HEK293 (cell line): ENCODE measurements at regions not wholly inside any gene's neighbourhood (a gene's known extent, or its start where the extent isn't known, plus 50 kb on each side); places are given as distances from the start of the nearest gene placed in this dataset.

ENCODE experiments used
- BCL11A ChIP-seq: fragments of 450-650 bp; formaldehyde crosslinking; IDR thresholded peaks from 2 replicates; pipeline ENCODE4 v1.5.1; 2016; ENCODE audit warnings: low read depth, missing biosample characterization, missing genetic modification characterization
- BCL11B ChIP-seq: fragments of 450-650 bp; formaldehyde crosslinking; IDR thresholded peaks from 2 replicates; pipeline ENCODE4 v1.5.1; 2016; ENCODE audit warnings: low read depth, missing biosample characterization, missing genetic modification characterization
- GLI2 ChIP-seq: fragments of 450-650 bp; formaldehyde crosslinking; IDR thresholded peaks from 2 replicates; pipeline ENCODE4; 2017; ENCODE audit warnings: missing biosample characterization, missing genetic modification characterization, low read depth, borderline replicate concordance
- GLI4 ChIP-seq: fragments of 450-650 bp; formaldehyde crosslinking; IDR thresholded peaks from 2 replicates; pipeline ENCODE4 v1.5.1; 2016; ENCODE audit warnings: missing biosample characterization, missing genetic modification characterization
- MEIS1 ChIP-seq: sonication (generic); formaldehyde crosslinking; IDR thresholded peaks from 2 replicates; pipeline ENCODE4 v1.8.1; 2022; ENCODE audit warnings: missing genetic modification reagents, mild to moderate bottlenecking, borderline replicate concordance
- OVOL3 ChIP-seq: fragments of 450-650 bp; formaldehyde crosslinking; IDR thresholded peaks from 2 replicates; pipeline ENCODE4 v1.5.1; 2016; ENCODE audit warnings: missing biosample characterization, missing genetic modification characterization
- SALL2 ChIP-seq: fragments of 450-650 bp; formaldehyde crosslinking; IDR thresholded peaks from 2 replicates; pipeline ENCODE4 v1.5.0; 2017; ENCODE audit warnings: missing biosample characterization, mild to moderate bottlenecking, missing genetic modification characterization, borderline replicate concordance
- SP3 ChIP-seq: fragments of 450-650 bp; formaldehyde crosslinking; IDR thresholded peaks from 2 replicates; pipeline ENCODE4 v1.5.1; 2016; ENCODE audit warnings: missing biosample characterization, missing genetic modification characterization
- YY1 ChIP-seq: fragments of 450-650 bp; formaldehyde crosslinking; IDR thresholded peaks from 2 replicates; pipeline ENCODE4 v1.5.1; 2018; ENCODE audit warnings: missing biosample characterization, missing genetic modification characterization
- YY2 ChIP-seq: fragments of 450-650 bp; formaldehyde crosslinking; IDR thresholded peaks from 2 replicates; pipeline ENCODE4 v1.5.1; 2016; ENCODE audit warnings: missing biosample characterization, missing genetic modification characterization
- ZNF132 ChIP-seq: fragments of 450-650 bp; formaldehyde crosslinking; IDR thresholded peaks from 2 replicates; pipeline ENCODE4 v1.5.1; 2017; ENCODE audit warnings: missing biosample characterization, missing genetic modification characterization, borderline replicate concordance
- ZNF133 ChIP-seq: fragments of 450-650 bp; formaldehyde crosslinking; IDR thresholded peaks from 2 replicates; pipeline ENCODE4 v1.5.1; 2016; ENCODE audit warnings: missing biosample characterization, missing genetic modification characterization
- ZNF138 ChIP-seq: fragments of 450-650 bp; formaldehyde crosslinking; IDR thresholded peaks from 2 replicates; pipeline ENCODE4 v1.5.1; 2016; ENCODE audit warnings: missing biosample characterization, missing genetic modification characterization, borderline replicate concordance
- ZNF140 ChIP-seq: fragments of 450-650 bp; formaldehyde crosslinking; IDR thresholded peaks from 2 replicates; pipeline ENCODE4 v1.5.1; 2016; ENCODE audit warnings: missing biosample characterization, missing genetic modification characterization
- ZNF202 ChIP-seq: fragments of 450-650 bp; formaldehyde crosslinking; IDR thresholded peaks from 2 replicates; pipeline ENCODE4 v1.5.1; 2016; ENCODE audit warnings: missing biosample characterization, missing genetic modification characterization, borderline replicate concordance
- ZNF223 ChIP-seq: fragments of 450-650 bp; formaldehyde crosslinking; IDR thresholded peaks from 2 replicates; pipeline ENCODE4 v1.5.1; 2016; ENCODE audit warnings: missing biosample characterization, missing genetic modification characterization
- ZNF398 ChIP-seq: fragments of 450-650 bp; formaldehyde crosslinking; IDR thresholded peaks from 2 replicates; pipeline ENCODE4 v1.5.1; 2017; ENCODE audit warnings: missing biosample characterization, missing genetic modification characterization
- ZNF48 ChIP-seq: fragments of 450-650 bp; formaldehyde crosslinking; IDR thresholded peaks from 2 replicates; pipeline ENCODE4 v1.5.1; 2016; ENCODE audit warnings: missing biosample characterization, missing genetic modification characterization
- ZNF560 ChIP-seq: fragments of 450-650 bp; formaldehyde crosslinking; IDR thresholded peaks from 2 replicates; pipeline ENCODE4 v1.5.1; 2017; ENCODE audit warnings: missing biosample characterization, missing genetic modification characterization, borderline replicate concordance
- ZNF585B ChIP-seq: fragments of 450-650 bp; formaldehyde crosslinking; IDR thresholded peaks from 2 replicates; pipeline ENCODE4 v1.5.1; 2016; ENCODE audit warnings: missing biosample characterization, missing genetic modification characterization
- ZNF610 ChIP-seq: fragments of 450-650 bp; formaldehyde crosslinking; IDR thresholded peaks from 2 replicates; pipeline ENCODE4 v1.5.1; 2016; ENCODE audit warnings: missing biosample characterization, missing genetic modification characterization, borderline replicate concordance
- ZNF670 ChIP-seq: fragments of 450-650 bp; formaldehyde crosslinking; IDR thresholded peaks from 2 replicates; pipeline ENCODE4 v1.5.1; 2016; ENCODE audit warnings: missing biosample characterization, missing genetic modification characterization, low read depth
- ZNF843 ChIP-seq: fragments of 450-650 bp; formaldehyde crosslinking; IDR thresholded peaks from 2 replicates; pipeline ENCODE4 v1.5.1; 2016; ENCODE audit warnings: missing biosample characterization, missing genetic modification characterization
- ZSCAN23 ChIP-seq: fragments of 450-650 bp; formaldehyde crosslinking; IDR thresholded peaks from 2 replicates; pipeline ENCODE4 v1.5.1; 2016; ENCODE audit warnings: missing biosample characterization, missing genetic modification characterization
- TF ChIP-seq, protein P1 (sequence below): fragments of 450-650 bp; IDR thresholded peaks from 2 replicates; pipeline ENCODE4 v1.5.1; 2018; ENCODE audit warnings: missing biosample characterization, mild to moderate bottlenecking, missing genetic modification characterization
- TF ChIP-seq, protein P2 (sequence below): fragments of 450-650 bp; formaldehyde crosslinking; IDR thresholded peaks from 2 replicates; pipeline ENCODE4 v1.5.1; 2017; ENCODE audit warnings: missing biosample characterization, missing genetic modification characterization
- TF ChIP-seq, protein P3 (sequence below): fragments of 450-650 bp; formaldehyde crosslinking; IDR thresholded peaks from 2 replicates; pipeline ENCODE4 v1.5.1; 2016; ENCODE audit warnings: missing biosample characterization, missing genetic modification characterization
- TF ChIP-seq, protein P4 (sequence below): fragments of 450-650 bp; formaldehyde crosslinking; IDR thresholded peaks from 2 replicates; pipeline ENCODE4 v1.5.1; 2016; ENCODE audit warnings: missing biosample characterization, missing genetic modification characterization, borderline replicate concordance

DNA sequence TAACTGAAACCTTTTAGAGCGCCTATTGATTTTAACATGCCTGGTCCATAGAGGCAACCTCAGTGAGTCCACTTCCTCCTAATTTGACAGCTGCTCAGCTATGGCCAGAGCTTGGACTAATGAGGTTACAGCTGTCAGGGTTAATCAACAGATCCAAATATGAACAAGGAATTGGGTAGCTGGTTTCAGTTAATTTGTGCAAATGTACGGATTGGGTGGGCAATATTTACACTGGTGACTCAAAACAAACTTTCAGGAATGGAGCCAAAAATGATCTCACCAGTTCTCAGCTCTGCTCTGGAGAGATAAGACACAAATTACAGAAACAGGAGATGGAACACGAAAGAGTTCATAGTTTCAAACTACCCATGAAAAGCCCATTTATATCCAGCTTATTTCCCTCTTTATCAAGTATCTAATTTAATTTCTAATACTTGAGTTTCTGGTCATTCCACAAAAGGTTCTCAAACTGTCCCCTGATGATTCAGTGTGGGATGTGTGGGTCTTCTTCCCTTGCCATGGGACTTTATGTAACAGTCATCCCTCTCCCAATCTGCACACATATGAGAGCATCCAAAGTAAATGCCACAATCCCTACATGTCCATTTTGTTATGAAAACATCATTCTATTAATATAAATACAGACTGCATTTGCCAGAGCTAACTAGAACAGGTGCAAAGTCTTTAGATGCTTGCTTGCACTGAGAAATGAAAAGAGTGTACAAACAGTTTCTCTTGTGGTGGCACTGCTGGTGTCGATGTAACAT, 149.9 kb downstream of the RPS12 start (continued):
- TF ChIP-seq ZNF132 (tag by site-specific recombination), result no peak
- no peak for TF ChIP-seq ZNF138 (tag by site-specific recombination)
- no peak for TF ChIP-seq OVOL3 (tag by site-specific recombination)
- TF ChIP-seq, protein P1, sequence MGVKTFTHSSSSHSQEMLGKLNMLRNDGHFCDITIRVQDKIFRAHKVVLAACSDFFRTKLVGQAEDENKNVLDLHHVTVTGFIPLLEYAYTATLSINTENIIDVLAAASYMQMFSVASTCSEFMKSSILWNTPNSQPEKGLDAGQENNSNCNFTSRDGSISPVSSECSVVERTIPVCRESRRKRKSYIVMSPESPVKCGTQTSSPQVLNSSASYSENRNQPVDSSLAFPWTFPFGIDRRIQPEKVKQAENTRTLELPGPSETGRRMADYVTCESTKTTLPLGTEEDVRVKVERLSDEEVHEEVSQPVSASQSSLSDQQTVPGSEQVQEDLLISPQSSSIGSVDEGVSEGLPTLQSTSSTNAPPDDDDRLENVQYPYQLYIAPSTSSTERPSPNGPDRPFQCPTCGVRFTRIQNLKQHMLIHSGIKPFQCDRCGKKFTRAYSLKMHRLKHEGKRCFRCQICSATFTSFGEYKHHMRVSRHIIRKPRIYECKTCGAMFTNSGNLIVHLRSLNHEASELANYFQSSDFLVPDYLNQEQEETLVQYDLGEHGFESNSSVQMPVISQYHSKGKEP, result 0 out of 2 replicates have a peak, but pooled peaks have one; percentile 48
- 0 out of 2 replicates have a peak, but pooled peaks have one; percentile 53 for TF ChIP-seq BCL11A (tag by site-specific recombination)
- TF ChIP-seq, protein P2, sequence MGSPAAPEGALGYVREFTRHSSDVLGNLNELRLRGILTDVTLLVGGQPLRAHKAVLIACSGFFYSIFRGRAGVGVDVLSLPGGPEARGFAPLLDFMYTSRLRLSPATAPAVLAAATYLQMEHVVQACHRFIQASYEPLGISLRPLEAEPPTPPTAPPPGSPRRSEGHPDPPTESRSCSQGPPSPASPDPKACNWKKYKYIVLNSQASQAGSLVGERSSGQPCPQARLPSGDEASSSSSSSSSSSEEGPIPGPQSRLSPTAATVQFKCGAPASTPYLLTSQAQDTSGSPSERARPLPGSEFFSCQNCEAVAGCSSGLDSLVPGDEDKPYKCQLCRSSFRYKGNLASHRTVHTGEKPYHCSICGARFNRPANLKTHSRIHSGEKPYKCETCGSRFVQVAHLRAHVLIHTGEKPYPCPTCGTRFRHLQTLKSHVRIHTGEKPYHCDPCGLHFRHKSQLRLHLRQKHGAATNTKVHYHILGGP (tag by site-specific recombination), result no peak
- TF ChIP-seq GLI2, result no peak
- no peak for TF ChIP-seq BCL11B
- no peak; the same call in 1 of the 2 replicates for TF ChIP-seq ZNF398 (tag by site-specific recombination)
- no peak for TF ChIP-seq ZNF610 (tag by site-specific recombination)
- peak; percentile 87 for TF ChIP-seq ZNF843 (tag by site-specific recombination)
- TF ChIP-seq SP3, result peak; percentile 36; the same call in 1 of the 2 replicates
- TF ChIP-seq ZNF202, result no peak
- no peak for TF ChIP-seq ZNF223 (tag by site-specific recombination)
- TF ChIP-seq ZNF133 (tag by site-specific recombination), result no peak
- no peak for TF ChIP-seq ZNF560 (tag by site-specific recombination)
- TF ChIP-seq SALL2 (tag by site-specific recombination), result no peak
- TF ChIP-seq YY2 (tag by site-specific recombination), result no peak
- TF ChIP-seq ZNF670 (tag by site-specific recombination), result no peak
- TF ChIP-seq ZSCAN23 (tag by site-specific recombination), result 0 out of 2 replicates have a peak, but pooled peaks have one; percentile 33
- TF ChIP-seq, protein P3, sequence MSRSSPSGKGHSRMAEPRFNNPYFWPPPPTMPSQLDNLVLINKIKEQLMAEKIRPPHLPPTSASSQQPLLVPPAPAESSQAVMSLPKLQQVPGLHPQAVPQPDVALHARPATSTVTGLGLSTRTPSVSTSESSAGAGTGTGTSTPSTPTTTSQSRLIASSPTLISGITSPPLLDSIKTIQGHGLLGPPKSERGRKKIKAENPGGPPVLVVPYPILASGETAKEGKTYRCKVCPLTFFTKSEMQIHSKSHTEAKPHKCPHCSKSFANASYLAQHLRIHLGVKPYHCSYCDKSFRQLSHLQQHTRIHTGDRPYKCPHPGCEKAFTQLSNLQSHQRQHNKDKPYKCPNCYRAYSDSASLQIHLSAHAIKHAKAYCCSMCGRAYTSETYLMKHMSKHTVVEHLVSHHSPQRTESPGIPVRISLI, result no peak
- TF ChIP-seq GLI4 (tag by site-specific recombination), result no peak
- TF ChIP-seq ZNF48 (tag by site-specific recombination), result no peak
- TF ChIP-seq ZNF140 (tag by site-specific recombination), result no peak
- TF ChIP-seq ZNF585B (tag by site-specific recombination), result no peak
- TF ChIP-seq YY1 (tag by site-specific recombination), result no peak
- TF ChIP-seq, protein P4, sequence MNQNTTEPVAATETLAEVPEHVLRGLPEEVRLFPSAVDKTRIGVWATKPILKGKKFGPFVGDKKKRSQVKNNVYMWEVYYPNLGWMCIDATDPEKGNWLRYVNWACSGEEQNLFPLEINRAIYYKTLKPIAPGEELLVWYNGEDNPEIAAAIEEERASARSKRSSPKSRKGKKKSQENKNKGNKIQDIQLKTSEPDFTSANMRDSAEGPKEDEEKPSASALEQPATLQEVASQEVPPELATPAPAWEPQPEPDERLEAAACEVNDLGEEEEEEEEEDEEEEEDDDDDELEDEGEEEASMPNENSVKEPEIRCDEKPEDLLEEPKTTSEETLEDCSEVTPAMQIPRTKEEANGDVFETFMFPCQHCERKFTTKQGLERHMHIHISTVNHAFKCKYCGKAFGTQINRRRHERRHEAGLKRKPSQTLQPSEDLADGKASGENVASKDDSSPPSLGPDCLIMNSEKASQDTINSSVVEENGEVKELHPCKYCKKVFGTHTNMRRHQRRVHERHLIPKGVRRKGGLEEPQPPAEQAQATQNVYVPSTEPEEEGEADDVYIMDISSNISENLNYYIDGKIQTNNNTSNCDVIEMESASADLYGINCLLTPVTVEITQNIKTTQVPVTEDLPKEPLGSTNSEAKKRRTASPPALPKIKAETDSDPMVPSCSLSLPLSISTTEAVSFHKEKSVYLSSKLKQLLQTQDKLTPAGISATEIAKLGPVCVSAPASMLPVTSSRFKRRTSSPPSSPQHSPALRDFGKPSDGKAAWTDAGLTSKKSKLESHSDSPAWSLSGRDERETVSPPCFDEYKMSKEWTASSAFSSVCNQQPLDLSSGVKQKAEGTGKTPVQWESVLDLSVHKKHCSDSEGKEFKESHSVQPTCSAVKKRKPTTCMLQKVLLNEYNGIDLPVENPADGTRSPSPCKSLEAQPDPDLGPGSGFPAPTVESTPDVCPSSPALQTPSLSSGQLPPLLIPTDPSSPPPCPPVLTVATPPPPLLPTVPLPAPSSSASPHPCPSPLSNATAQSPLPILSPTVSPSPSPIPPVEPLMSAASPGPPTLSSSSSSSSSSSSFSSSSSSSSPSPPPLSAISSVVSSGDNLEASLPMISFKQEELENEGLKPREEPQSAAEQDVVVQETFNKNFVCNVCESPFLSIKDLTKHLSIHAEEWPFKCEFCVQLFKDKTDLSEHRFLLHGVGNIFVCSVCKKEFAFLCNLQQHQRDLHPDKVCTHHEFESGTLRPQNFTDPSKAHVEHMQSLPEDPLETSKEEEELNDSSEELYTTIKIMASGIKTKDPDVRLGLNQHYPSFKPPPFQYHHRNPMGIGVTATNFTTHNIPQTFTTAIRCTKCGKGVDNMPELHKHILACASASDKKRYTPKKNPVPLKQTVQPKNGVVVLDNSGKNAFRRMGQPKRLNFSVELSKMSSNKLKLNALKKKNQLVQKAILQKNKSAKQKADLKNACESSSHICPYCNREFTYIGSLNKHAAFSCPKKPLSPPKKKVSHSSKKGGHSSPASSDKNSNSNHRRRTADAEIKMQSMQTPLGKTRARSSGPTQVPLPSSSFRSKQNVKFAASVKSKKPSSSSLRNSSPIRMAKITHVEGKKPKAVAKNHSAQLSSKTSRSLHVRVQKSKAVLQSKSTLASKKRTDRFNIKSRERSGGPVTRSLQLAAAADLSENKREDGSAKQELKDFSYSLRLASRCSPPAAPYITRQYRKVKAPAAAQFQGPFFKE (tag by site-specific recombination), result no peak
- no peak for TF ChIP-seq MEIS1 (CRISPR knock-in tag)
